Femur (tissue), 1 donor: ENCODE measurements at regions not wholly inside any gene's neighbourhood (a gene's known extent, or its start where the extent isn't known, plus 50 kb on each side); places are given as distances from the start of the nearest gene placed in this dataset.
"Not testable (repeated sequence)": the region's sequence is repeated elsewhere in the genome, so short reads cannot be mapped to it uniquely, and the experiment has no call there.

Experiments used
- DNase-seq: peaks from one replicate; pipeline ENCODE4 v3.0.0-alpha.2; 2017

- no peak for DNase-seq
Measured at GRCh38 chr9:24333629-24334028, 212.1 kb downstream of the IZUMO3 start.

GRCh38 chr9:24298912-24299311, 246.8 kb downstream of the IZUMO3 start:
- no peak for DNase-seq

- no peak for DNase-seq
Measured at GRCh38 chr9:24297931-24298330, 247.8 kb downstream of the IZUMO3 start.

- DNase-seq: no peak
Measured at GRCh38 chr9:24296124-24296523, 249.6 kb downstream of the IZUMO3 start.

GRCh38 chr9:24293386-24293785, 252.3 kb downstream of the IZUMO3 start:
- no peak for DNase-seq

- DNase-seq: no peak
Measured at GRCh38 chr9:24286761-24287160, 258.9 kb downstream of the IZUMO3 start.

- no peak for DNase-seq
Measured at GRCh38 chr9:24258626-24259025, 287.1 kb downstream of the IZUMO3 start.

GRCh38 chr9:24257726-24258125, 288.0 kb downstream of the IZUMO3 start:
- DNase-seq: no peak

GRCh38 chr9:24245988-24246387, 299.7 kb downstream of the IZUMO3 start:
- DNase-seq: no peak

GRCh38 chr9:24242576-24242975, 303.1 kb downstream of the IZUMO3 start:
- no peak for DNase-seq

GRCh38 chr9:24218656-24219055, 327.0 kb downstream of the IZUMO3 start:
- no peak for DNase-seq

GRCh38 chr9:24210641-24211040, 335.1 kb downstream of the IZUMO3 start:
- DNase-seq: no peak

- DNase-seq: no peak
Measured at GRCh38 chr9:24189986-24190385, 355.7 kb downstream of the IZUMO3 start.

- not testable (repeated sequence) for DNase-seq
Measured at GRCh38 chr9:24180572-24180971, 354.5 kb upstream of the ELAVL2 start.

- no peak for DNase-seq
Measured at GRCh38 chr9:24144796-24145195, 318.8 kb upstream of the ELAVL2 start.

- DNase-seq: not testable (repeated sequence)
Measured at GRCh38 chr9:24135072-24135471, 309.0 kb upstream of the ELAVL2 start.

GRCh38 chr9:24132244-24132643, 306.2 kb upstream of the ELAVL2 start:
- no peak for DNase-seq

GRCh38 chr9:24127519-24127918, 301.5 kb upstream of the ELAVL2 start:
- no peak for DNase-seq

- no peak for DNase-seq
Measured at GRCh38 chr9:24118190-24118589, 292.1 kb upstream of the ELAVL2 start.

GRCh38 chr9:24096756-24097155, 270.7 kb upstream of the ELAVL2 start:
- DNase-seq: no peak

- DNase-seq: no peak
Measured at GRCh38 chr9:24095246-24095645, 269.2 kb upstream of the ELAVL2 start.

GRCh38 chr9:24090566-24090965, 264.5 kb upstream of the ELAVL2 start:
- DNase-seq: no peak

- DNase-seq: no peak
Measured at GRCh38 chr9:24073666-24074065, 247.6 kb upstream of the ELAVL2 start.

GRCh38 chr9:24073007-24073592, 247.1 kb upstream of the ELAVL2 start:
- no peak for DNase-seq

GRCh38 chr9:24071716-24072115, 245.7 kb upstream of the ELAVL2 start:
- no peak for DNase-seq

- DNase-seq: peak; percentile 27
Measured at GRCh38 chr9:24071091-24071490, 245.1 kb upstream of the ELAVL2 start.
